ENCODE measurements at regions not wholly inside any gene's neighbourhood (a gene's known extent, or its start where the extent isn't known, plus 50 kb on each side); places are given as distances from the start of the nearest gene placed in this dataset.
A peak's percentile ranks its signal among the peaks of the same experiment; 100 is the strongest.
"Not testable (repeated sequence)": the region's sequence is repeated elsewhere in the genome, so short reads cannot be mapped to it uniquely, and the experiment has no call there.

- Histone ChIP-seq H3K79me2 (ENCODE audit: insufficient read depth, low read length) (no peaks in the 10 kb centered on the region), H2AFZ (ENCODE audit: low read length) (no peak overlapping the region), H3K36me3 (ENCODE audit: insufficient read depth, low read length) (no peaks in the 10 kb centered on the region), H3K27me3 (ENCODE audit: insufficient read depth, low read length) (no peaks in the 10 kb centered on the region), H3K4me3 (ENCODE audit: insufficient read depth, low read length) (no peak overlapping the region), H3K4me1 (ENCODE audit: insufficient read depth, low read length) (no peaks in the 10 kb centered on the region), H3K4me2 (ENCODE audit: insufficient read depth, low read length) (no peak overlapping the region), H4K20me1 (ENCODE audit: insufficient read depth, low read length) (no peaks in the 10 kb centered on the region), H3K9me3 (ENCODE audit: low read depth, low read length) (no peaks in the 10 kb centered on the region), H3K27ac (ENCODE audit: low read depth, low read length) (no peak overlapping the region)
- no peak for DNase-seq (ENCODE audit: insufficient read length, low spot score, missing footprints)
- TF ChIP-seq, protein P1, sequence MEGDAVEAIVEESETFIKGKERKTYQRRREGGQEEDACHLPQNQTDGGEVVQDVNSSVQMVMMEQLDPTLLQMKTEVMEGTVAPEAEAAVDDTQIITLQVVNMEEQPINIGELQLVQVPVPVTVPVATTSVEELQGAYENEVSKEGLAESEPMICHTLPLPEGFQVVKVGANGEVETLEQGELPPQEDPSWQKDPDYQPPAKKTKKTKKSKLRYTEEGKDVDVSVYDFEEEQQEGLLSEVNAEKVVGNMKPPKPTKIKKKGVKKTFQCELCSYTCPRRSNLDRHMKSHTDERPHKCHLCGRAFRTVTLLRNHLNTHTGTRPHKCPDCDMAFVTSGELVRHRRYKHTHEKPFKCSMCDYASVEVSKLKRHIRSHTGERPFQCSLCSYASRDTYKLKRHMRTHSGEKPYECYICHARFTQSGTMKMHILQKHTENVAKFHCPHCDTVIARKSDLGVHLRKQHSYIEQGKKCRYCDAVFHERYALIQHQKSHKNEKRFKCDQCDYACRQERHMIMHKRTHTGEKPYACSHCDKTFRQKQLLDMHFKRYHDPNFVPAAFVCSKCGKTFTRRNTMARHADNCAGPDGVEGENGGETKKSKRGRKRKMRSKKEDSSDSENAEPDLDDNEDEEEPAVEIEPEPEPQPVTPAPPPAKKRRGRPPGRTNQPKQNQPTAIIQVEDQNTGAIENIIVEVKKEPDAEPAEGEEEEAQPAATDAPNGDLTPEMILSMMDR (IDR thresholded peaks at IDR 0.05; ENCODE audit: extremely low read depth, low read depth, low read length): no peak
Measured at GRCh38 chr5:41995193-41995592, 70.1 kb downstream of the FBXO4 start.

- TF ChIP-seq, protein P1 (IDR thresholded peaks at IDR 0.05; ENCODE audit: extremely low read depth, low read depth, low read length): no peak
- Histone ChIP-seq H3K9me3 (ENCODE audit: low read depth, low read length) (no peaks in the 10 kb centered on the region), H3K4me2 (ENCODE audit: insufficient read depth, low read length) (no peak overlapping the region), H3K4me3 (ENCODE audit: insufficient read depth, low read length) (no peak overlapping the region), H4K20me1 (ENCODE audit: insufficient read depth, low read length) (no peaks in the 10 kb centered on the region), H3K36me3 (ENCODE audit: insufficient read depth, low read length) (no peaks in the 10 kb centered on the region), H2AFZ (ENCODE audit: low read length) (no peak overlapping the region), H3K27me3 (ENCODE audit: insufficient read depth, low read length) (no peaks in the 10 kb centered on the region), H3K4me1 (ENCODE audit: insufficient read depth, low read length) (no peaks in the 10 kb centered on the region), H3K27ac (ENCODE audit: low read depth, low read length) (no peak overlapping the region), H3K79me2 (ENCODE audit: insufficient read depth, low read length) (no peaks in the 10 kb centered on the region)
- DNase-seq (ENCODE audit: insufficient read length, low spot score, missing footprints): no peak
Measured at GRCh38 chr5:42001673-42002072, 76.6 kb downstream of the FBXO4 start.

GRCh38 chr5:42003852-42004251 is 78.8 kb downstream of the FBXO4 start:
- H3K27me3 ChIP-seq (ENCODE audit: insufficient read depth, low read length); H3K9me3 ChIP-seq (ENCODE audit: low read depth, low read length); H3K4me3 ChIP-seq (ENCODE audit: insufficient read depth, low read length); H3K36me3 ChIP-seq (ENCODE audit: insufficient read depth, low read length); H3K79me2 ChIP-seq (ENCODE audit: insufficient read depth, low read length); H3K27ac ChIP-seq (ENCODE audit: low read depth, low read length); H4K20me1 ChIP-seq (ENCODE audit: insufficient read depth, low read length); H3K4me2 ChIP-seq (ENCODE audit: insufficient read depth, low read length); H2AFZ ChIP-seq (ENCODE audit: low read length); H3K4me1 ChIP-seq (ENCODE audit: insufficient read depth, low read length); DNase-seq (ENCODE audit: insufficient read length, low spot score, missing footprints): not testable (repeated sequence)

- no peaks in the 10 kb centered on the region for H3K36me3 ChIP-seq (ENCODE audit: insufficient read depth, low read length)
- DNase-seq (ENCODE audit: insufficient read length, low spot score, missing footprints): no peak
- no peaks in the 10 kb centered on the region for H4K20me1 ChIP-seq (ENCODE audit: insufficient read depth, low read length)
- H3K4me1 ChIP-seq (ENCODE audit: insufficient read depth, low read length): no peaks in the 10 kb centered on the region
- H3K79me2 ChIP-seq (ENCODE audit: insufficient read depth, low read length): no peaks in the 10 kb centered on the region
- H3K27ac ChIP-seq (ENCODE audit: low read depth, low read length): no peak overlapping the region
- H3K9me3 ChIP-seq (ENCODE audit: low read depth, low read length): no peaks in the 10 kb centered on the region
- no peak overlapping the region for H3K4me2 ChIP-seq (ENCODE audit: insufficient read depth, low read length)
- H3K4me3 ChIP-seq (ENCODE audit: insufficient read depth, low read length): no peak overlapping the region
- H3K27me3 ChIP-seq (ENCODE audit: insufficient read depth, low read length): no peaks in the 10 kb centered on the region
- TF ChIP-seq, protein P1 (IDR thresholded peaks at IDR 0.05; ENCODE audit: extremely low read depth, low read depth, low read length): peak; percentile 78
- no peak overlapping the region for H2AFZ ChIP-seq (ENCODE audit: low read length)
Measured at GRCh38 chr5:42005561-42006153, 80.6 kb downstream of the FBXO4 start.

Data from osteoblast (primary cell).